Small intestine (tissue), 7 donors: ENCODE measurements at regions not wholly inside any gene's neighbourhood (a gene's known extent, or its start where the extent isn't known, plus 50 kb on each side); places are given as distances from the start of the nearest gene placed in this dataset.

Source experiments
- DNase-seq, 2 donors: peaks; one replicate each; pipeline versions ENCODE4 v3.0.0 to v3.0.0-alpha.2; 2013
- FAIRE-seq: peaks from 2 replicates; lab custom pipeline; 2012; peaks lifted over from hg19 to GRCh38; lab: Jason Lieb, UNC
- H3K27ac ChIP-seq, 3 donors: one replicate each; pipeline ENCODE4 v1.5.1; 2013; ENCODE audit warnings: low read length in 2 of 3, mild to moderate bottlenecking in 2 of 3, control low read depth in 1 of 3, inconsistent platforms in 1 of 3, low read depth in 1 of 3, moderate library complexity in 1 of 3
- H3K27me3 ChIP-seq, 3 donors: one replicate each; pipeline ENCODE4 v1.6.1; 2013; ENCODE audit warnings: low read length in 3 of 3, inconsistent platforms in 1 of 3; ENCODE audit not compliant: control insufficient read depth in 3 of 3, insufficient read depth in 3 of 3
- H3K36me3 ChIP-seq, 3 donors: one replicate each; pipeline ENCODE4 v1.6.1; 2013; ENCODE audit warnings: low read length in 3 of 3, inconsistent platforms in 1 of 3, low read depth in 1 of 3, mild to moderate bottlenecking in 1 of 3, moderate library complexity in 1 of 3; ENCODE audit not compliant: control insufficient read depth in 3 of 3, insufficient read depth in 2 of 3
- H3K4me1 ChIP-seq, 3 donors: one replicate each; pipeline ENCODE4 v1.6.1; 2013; ENCODE audit warnings: low read length in 2 of 3, inconsistent platforms in 1 of 3, low read depth in 1 of 3, mild to moderate bottlenecking in 1 of 3, moderate library complexity in 1 of 3; ENCODE audit not compliant: control insufficient read depth in 3 of 3, insufficient read depth in 2 of 3
- H3K4me3 ChIP-seq, 3 donors: one replicate each; pipeline ENCODE4 v1.5.1; 2013; ENCODE audit warnings: low read length in 3 of 3, control low read depth in 1 of 3, inconsistent platforms in 1 of 3, low read depth in 1 of 3, mild to moderate bottlenecking in 1 of 3, moderate library complexity in 1 of 3
- H3K9me3 ChIP-seq, 2 donors: one replicate each; pipeline ENCODE4 v1.6.1; 2013; ENCODE audit warnings: low read depth in 1 of 2, low read length in 1 of 2; ENCODE audit not compliant: control insufficient read depth in 2 of 2, insufficient read depth in 1 of 2
- WGBS, 3 donors: extraction: QIAGEN DNeasy Blood & Tissue Kit; methylation state at CpG; one replicate each; pipeline ENCODE4 v1.1.7; 2013; 5-methylcytosine and 5-hydroxymethylcytosine counted together
- donor health status: healthy with polysubstance abuse.
- donor health status: control.
- donor health status: control.
- donor health status: Bipolar disorder and iron deficiency.
- donor health status: healthy.

DNA sequence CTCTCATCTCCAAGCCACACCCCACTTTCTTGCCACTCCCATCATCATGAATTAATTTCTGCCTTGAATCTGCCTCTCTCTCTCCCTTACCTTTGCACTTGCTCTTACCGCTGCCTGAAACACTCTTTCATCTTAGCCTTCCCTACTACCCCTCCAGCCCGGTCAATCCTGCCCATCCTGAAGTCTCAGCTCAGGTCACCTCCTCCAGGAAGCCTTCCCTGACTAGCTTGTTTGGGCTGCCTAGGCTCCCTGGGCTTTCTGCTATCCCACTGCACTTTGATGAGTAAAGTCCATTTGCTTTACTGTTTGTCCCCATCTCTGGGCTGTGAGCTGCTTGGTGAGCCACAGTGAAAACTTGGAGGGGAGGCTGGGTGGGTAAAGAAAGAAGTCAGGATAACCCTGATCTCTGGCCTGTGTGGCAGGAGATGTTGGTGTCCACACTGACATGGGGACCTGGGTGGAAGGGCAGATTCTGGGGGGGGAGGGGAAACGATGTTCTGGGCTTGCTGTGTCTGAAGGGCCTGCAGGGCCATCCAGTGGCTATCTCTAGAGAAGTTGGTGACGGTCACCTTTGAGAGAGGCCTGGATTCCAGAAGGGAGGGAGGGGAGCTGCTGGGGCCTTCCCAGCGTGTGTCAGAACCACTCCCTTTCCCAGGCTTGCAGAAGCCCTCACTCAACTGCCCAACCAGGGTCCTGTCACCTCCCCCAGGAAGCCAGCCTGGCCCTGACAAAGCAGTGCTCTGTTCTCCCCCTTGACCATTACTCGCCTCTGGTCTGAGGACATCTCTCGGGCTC lies 75.0 kb upstream of the DAB2IP start:
- FAIRE-seq: no peak
- 54 to 76% (median 66%) methylated on average over 7 of the region's 7 CpGs for WGBS, 3 donors
- Histone ChIP-seq H3K27ac (no peak overlapping the region), H3K36me3 (no peaks in the 10 kb centered on the region), H3K27me3 (no peaks in the 10 kb centered on the region), H3K9me3 (no peaks in the 10 kb centered on the region), H3K4me3 (no peak overlapping the region), H3K4me1 (no peaks in the 10 kb centered on the region)
- DNase-seq: no peak

DNA sequence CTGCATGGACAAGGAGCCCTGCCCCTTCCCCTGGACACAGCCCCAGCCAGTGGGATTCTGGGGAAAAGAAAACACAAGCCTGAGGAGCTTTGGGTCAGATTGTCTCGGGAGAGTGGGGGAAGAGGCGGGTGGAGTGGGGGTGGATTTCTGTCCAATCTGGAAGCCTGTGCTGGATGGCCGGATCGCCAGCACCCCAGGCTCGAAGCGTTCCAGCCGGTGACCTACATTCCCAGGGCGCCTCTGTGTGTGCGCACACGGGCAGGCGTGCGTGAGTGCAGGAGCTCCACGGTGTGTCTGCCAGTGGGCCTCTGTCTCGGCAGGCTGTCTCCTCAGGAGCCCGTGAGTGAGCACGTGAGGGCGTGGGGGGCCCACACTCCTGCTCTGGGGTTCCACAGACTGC lies 74.3 kb upstream of the DAB2IP start:
- FAIRE-seq: no peak

DNA sequence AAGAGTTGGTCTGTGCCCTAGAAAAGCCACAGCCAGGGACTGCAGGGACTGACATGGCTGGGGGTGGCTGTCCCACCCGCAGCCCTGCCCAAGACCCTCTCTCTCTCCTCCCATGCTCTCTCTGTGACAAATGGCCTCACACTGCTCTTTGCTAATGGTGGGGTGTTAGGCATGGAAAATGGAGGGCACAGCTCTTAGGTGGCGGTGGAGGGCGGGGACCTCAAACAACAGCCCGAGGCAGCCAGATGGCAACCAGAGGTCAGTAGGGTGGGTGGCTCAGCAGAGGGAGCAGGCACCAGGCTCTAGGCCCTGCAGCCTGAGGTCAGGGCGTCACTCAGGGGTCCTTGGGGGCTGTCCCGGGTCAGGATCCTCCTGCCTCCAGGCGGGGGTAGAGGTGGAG lies 73.9 kb upstream of the DAB2IP start:
- Histone ChIP-seq H3K36me3 (no peaks in the 10 kb centered on the region), H3K27ac (no peak overlapping the region), H3K27me3 (peaks cover 0 to 10% (median 0%) of the 10 kb centered on the region in 3 donors), H3K9me3 (no peaks in the 10 kb centered on the region), H3K4me1 (no peaks in the 10 kb centered on the region), H3K4me3 (no peak overlapping the region)
- 75 to 85% (median 79%) methylated on average over 7 of the region's 7 CpGs for WGBS, 3 donors
- no peak for FAIRE-seq
- DNase-seq: no peak

More for the DNA sequence above, 74.3 kb upstream of the DAB2IP start:
- WGBS, 3 donors: 79 to 90% (median 88%) methylated on average over 17 of the region's 17 CpGs
- H3K4me1 ChIP-seq: no peaks in the 10 kb centered on the region
- no peak for DNase-seq
- peaks cover 0 to 6% (median 0%) of the 10 kb centered on the region in 3 donors for H3K27me3 ChIP-seq
- no peaks in the 10 kb centered on the region for H3K36me3 ChIP-seq
- H3K9me3 ChIP-seq: no peaks in the 10 kb centered on the region
- H3K4me3 ChIP-seq: no peak overlapping the region
- H3K27ac ChIP-seq: no peak overlapping the region

DNA sequence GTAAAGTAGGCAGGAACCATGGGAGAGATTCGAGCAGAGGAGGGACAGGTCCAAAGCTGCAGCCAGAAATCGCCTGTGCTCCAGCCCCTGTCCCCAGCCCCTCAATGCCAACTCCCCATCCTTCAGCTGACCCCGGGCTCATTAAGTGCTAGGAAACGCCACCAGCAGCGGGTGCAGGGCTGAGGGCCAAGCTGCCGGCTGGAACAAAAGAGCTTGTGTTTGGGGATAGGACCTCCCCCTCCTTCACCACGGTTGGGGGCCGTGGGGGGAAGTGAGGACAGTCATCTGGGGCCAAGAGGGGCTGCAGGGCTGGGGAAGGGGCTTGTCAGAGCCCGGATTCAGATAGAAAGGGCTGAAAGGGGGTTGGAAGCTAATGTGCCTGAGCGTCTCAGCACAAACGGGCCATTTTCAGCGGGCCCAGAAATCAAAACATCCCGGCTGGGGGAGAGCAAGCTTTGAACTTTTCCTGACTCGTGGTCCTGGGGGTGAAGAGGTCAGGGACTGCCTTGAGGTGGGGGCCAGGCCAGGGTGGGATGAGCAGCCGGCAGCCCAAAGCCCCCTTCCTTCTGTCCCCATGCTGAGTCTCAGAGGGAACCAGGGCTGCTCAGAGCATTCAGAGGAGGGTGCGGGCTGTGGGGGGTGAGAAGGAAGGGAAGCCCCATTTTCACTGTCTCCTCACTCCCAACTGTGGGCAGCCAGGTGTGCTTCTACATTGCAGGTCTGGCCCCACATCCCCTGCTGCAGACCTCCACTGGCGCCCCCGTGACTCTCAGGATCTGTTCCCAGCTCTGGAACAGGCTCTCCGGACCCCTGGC lies 69.4 kb upstream of the DAB2IP start:
- Histone ChIP-seq H3K27ac (no peak overlapping the region), H3K36me3 (no peaks in the 10 kb centered on the region), H3K4me3 (no peak overlapping the region), H3K4me1 (no peaks in the 10 kb centered on the region), H3K9me3 (no peaks in the 10 kb centered on the region), H3K27me3 (peaks cover 0 to 17% (median 0%) of the 10 kb centered on the region in 3 donors)
- no peak for FAIRE-seq
- WGBS, 3 donors: 22 to 44% (median 33%) methylated on average over 19 of the region's 19 CpGs
- DNase-seq: no peak

DNA sequence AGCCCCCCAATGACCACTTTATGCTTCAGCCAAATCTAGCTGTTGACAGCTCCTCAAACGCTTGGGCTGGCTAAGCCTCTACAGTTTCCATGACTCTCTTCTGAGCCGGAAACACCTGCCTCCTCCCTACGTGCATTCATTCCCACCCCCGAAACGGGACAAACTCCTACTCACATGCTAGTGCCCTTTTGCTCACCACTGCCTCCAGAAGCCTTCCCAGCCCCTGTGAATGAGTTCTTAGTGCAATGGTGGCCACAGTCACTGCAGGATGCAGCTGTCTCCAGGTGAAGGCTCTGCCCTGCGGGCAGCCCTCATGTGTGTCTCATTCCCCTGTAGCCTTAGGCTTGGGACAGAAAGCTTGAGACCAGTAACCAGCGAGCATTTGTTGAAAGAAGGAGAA lies 68.8 kb upstream of the DAB2IP start:
- H3K27me3 ChIP-seq: peaks cover 0 to 19% (median 0%) of the 10 kb centered on the region in 3 donors
- WGBS, 3 donors: 56 to 71% (median 62%) methylated on average over 7 of the region's 7 CpGs
- DNase-seq: no peak
- H3K27ac ChIP-seq: no peak overlapping the region
- H3K36me3 ChIP-seq: no peaks in the 10 kb centered on the region
- H3K4me3 ChIP-seq: no peak overlapping the region
- no peak for FAIRE-seq
- H3K9me3 ChIP-seq: no peaks in the 10 kb centered on the region
- no peaks in the 10 kb centered on the region for H3K4me1 ChIP-seq

DNA sequence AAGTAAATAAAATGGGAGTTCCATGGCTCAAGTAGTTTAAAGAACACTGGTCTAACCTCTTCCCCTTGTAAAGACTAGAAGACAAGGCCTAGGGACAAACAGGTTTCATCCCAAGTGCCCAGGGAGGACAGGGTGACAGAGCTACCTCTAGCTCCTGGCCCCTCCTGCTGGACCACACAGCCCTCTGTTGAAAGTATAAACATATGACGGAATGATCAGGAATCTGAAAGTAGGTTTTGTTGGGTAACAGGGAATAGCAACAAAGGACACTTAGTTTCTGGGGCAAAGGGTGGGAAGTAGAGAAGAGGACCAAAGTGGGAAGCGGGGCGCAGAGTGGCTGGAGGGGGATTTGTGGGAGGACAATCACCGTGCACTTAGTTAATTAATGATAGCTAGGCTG lies 67.0 kb upstream of the DAB2IP start:
- Histone ChIP-seq H3K27ac (no peak overlapping the region), H3K27me3 (peaks cover 0 to 31% (median 0%) of the 10 kb centered on the region in 3 donors), H3K4me1 (no peaks in the 10 kb centered on the region), H3K9me3 (no peaks in the 10 kb centered on the region), H3K36me3 (no peaks in the 10 kb centered on the region), H3K4me3 (no peak overlapping the region)
- 62 to 76% (median 72%) methylated on average over 4 of the region's 4 CpGs for WGBS, 3 donors
- FAIRE-seq (no peak), DNase-seq (no peak)

DNA sequence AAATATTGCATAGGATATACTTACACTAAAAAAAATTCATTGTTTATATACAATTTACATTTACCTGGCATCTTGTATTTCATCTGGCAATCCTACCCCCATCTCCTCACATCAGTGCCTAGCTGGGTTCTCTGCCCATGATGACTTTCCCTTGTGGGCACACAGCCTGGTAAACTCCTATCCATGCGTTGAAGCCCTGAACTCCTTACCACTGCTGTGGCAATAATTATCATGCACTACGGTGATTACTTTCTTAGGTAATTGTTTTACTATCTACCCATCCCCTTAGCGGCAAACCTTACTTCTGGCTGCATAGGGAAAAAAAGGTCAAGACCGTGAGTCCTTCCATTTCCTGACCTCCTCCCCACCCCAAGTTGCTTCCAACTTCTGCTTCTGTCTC lies 63.6 kb upstream of the DAB2IP start:
- H3K36me3 ChIP-seq: no peaks in the 10 kb centered on the region
- 63 to 78% (median 68%) methylated on average over 4 of the region's 4 CpGs for WGBS, 3 donors
- FAIRE-seq: no peak

DNA sequence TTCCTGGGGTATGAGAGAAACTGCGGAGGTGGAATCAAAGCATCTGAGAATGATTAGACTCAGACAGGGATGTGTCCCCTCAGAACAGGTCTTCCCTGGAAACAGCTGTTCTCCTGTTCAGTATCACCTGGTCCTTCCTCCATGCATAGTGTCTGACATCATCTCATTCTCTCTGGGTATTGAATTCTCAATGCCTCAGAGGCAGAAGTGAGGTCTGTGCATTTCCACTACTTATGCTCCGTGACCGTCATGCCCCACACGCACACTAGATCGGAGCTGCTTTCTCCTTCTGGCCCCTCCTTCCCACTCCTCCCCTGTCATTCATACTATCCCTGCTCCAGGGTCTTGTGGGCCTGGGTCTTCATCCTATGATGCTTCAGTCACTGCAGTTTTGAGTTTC lies 61.4 kb upstream of the DAB2IP start:
- Histone ChIP-seq H3K36me3 (no peaks in the 10 kb centered on the region), H3K27me3 (peaks cover 0 to 20% (median 0%) of the 10 kb centered on the region in 3 donors), H3K9me3 (no peaks in the 10 kb centered on the region), H3K4me3 (no peak overlapping the region), H3K4me1 (no peaks in the 10 kb centered on the region), H3K27ac (no peak overlapping the region)
- WGBS, 3 donors: 80 to 87% (median 81%) methylated on average over 4 to 5 of the region's 5 CpGs
- DNase-seq (no peak), FAIRE-seq (no peak)

More for the DNA sequence above, 63.6 kb upstream of the DAB2IP start:
- DNase-seq: no peak
- Histone ChIP-seq H3K4me3 (no peak overlapping the region), H3K9me3 (no peaks in the 10 kb centered on the region), H3K27ac (no peak overlapping the region), H3K4me1 (no peaks in the 10 kb centered on the region), H3K27me3 (peaks cover 0 to 23% (median 0%) of the 10 kb centered on the region in 3 donors)
